Brain microvascular endothelial cell (primary cell): ENCODE measurements at regions not wholly inside any gene's neighbourhood (a gene's known extent, or its start where the extent isn't known, plus 50 kb on each side); places are given as distances from the start of the nearest gene placed in this dataset.

Source experiments
- DNase-seq: peaks from one replicate; pipeline ENCODE4 v3.0.0-alpha.2; 2020
- H3K27ac ChIP-seq: fragments of 250-450 bp; sonication (Bioruptor Pico); 2 replicates; pipeline ENCODE4 v1.5.1; 2020; ENCODE audit warnings: mild to moderate bottlenecking, moderate library complexity
- H3K27me3 ChIP-seq: fragments of 250-450 bp; sonication (Bioruptor Pico); replicated peaks from 2 replicates; pipeline ENCODE4 v1.5.1; 2020; ENCODE audit warnings: mild to moderate bottlenecking
- H3K36me3 ChIP-seq: fragments of 250-450 bp; sonication (Bioruptor Pico); replicated peaks from 2 replicates; pipeline ENCODE4 v1.5.1; 2020; ENCODE audit warnings: mild to moderate bottlenecking
- H3K4me3 ChIP-seq: 2 replicates; pipeline ENCODE4 v1.5.1; 2011; ENCODE audit warnings: low read depth, mild to moderate bottlenecking, control low read depth, low read length, moderate library complexity
- in situ Hi-C: cut with HindIII; loops from 2 replicates; pipeline ENCODE4 v1.10.0; 2017; ENCODE audit warnings: low sequenced_read_pairs, low pct_ligation_motif_present
- TF ChIP-seq, protein P1 (sequence below): IDR thresholded peaks from 2 replicates; pipeline ENCODE4 v1.5.1; 2011; ENCODE audit warnings: low read depth, mild to moderate bottlenecking, moderate library complexity, low read length, control low read depth, inconsistent platforms; ENCODE audit errors: missing control alignments

DNA sequence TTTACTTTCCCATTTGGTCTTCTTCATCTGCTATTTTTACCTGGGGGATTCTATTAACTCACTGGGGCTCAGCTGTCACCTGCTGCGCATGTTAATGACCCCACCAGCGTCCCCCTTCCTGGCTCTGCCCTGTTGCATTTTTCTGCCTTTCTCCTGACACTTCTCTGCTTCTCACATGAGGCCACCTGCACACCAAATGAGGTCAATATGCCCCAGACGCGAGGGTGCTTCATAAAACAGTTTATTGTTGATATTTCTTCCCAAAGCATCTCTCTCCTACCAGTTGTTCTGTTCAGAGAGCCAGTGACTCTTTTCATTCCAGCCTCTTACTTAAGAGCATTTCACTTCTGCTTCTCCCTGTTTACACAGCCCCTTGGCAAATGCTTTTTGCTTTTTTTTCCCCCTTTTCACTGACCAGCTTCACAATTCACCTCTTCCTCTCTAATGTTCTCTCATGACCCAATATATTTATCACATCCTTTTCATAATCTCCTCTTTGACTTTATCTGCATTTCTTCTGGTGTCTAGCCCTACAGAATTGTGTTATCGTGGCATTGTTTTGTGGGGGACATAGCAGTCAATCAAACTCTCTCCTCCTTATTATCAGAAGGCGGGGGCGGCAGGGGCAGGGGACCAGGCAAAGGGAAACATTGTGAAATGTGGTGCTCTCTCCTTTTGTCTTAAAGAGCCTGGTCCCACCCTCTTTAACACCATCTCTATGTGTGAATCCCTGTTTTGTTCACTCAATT lies 545.8 kb upstream of the CITED2 start:
- TF ChIP-seq, protein P1, sequence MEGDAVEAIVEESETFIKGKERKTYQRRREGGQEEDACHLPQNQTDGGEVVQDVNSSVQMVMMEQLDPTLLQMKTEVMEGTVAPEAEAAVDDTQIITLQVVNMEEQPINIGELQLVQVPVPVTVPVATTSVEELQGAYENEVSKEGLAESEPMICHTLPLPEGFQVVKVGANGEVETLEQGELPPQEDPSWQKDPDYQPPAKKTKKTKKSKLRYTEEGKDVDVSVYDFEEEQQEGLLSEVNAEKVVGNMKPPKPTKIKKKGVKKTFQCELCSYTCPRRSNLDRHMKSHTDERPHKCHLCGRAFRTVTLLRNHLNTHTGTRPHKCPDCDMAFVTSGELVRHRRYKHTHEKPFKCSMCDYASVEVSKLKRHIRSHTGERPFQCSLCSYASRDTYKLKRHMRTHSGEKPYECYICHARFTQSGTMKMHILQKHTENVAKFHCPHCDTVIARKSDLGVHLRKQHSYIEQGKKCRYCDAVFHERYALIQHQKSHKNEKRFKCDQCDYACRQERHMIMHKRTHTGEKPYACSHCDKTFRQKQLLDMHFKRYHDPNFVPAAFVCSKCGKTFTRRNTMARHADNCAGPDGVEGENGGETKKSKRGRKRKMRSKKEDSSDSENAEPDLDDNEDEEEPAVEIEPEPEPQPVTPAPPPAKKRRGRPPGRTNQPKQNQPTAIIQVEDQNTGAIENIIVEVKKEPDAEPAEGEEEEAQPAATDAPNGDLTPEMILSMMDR, result no peak
- no peak for DNase-seq
- Histone ChIP-seq H3K36me3 (no peaks in the 10 kb centered on the region), H3K27ac (no peak overlapping the region), H3K4me3 (no peak overlapping the region), H3K27me3 (no peaks in the 10 kb centered on the region)
- in situ Hi-C loops, result no loop called here

DNA sequence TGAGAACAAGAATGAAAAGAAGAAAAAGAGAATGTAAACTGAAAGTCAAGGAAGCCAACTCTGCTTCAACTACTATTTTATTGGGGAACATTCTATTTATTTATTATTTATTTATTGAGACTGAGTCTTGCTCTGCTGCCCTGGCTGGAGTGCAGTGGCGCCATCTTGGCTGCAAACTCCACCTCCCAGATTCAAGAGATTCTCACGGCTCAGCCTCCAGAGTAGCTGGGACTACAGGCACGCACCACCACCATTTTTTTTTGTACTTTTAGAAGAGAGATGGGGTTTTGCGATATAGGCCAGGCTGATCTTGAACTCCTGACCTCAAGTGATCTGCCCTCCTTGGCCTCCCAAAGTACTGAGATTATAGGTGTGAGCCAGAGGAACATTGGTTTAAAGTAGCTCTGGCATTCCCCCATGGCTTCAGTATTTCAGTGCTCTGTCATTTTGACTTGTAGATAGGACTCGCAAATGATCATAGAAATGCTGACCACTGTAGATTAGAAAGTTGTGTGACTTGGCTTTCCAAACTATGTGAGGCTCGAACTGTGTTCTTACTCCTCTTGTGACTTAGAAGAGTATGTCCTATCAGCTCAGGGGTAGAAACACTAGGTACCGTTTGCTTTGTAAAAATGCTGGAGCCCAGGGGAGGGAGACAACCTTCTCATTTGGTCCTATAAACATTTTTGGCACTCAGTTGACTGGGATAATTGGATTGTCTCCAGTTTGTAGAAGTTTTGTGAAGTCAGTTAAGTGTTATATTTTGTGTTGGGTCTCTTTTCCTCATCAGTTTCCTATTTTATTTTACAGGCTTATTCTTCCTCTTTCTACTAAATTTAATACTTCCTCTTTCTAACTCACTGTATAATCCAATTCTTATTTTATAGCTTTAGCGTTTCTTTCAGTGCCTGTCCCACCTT lies 544.9 kb upstream of the CITED2 start:
- in situ Hi-C loops, result no loop called here
- no peak for DNase-seq
- TF ChIP-seq, protein P1, result no peak
- Histone ChIP-seq H3K4me3 (no peak overlapping the region), H3K27ac (no peak overlapping the region), H3K36me3 (no peaks in the 10 kb centered on the region), H3K27me3 (no peaks in the 10 kb centered on the region)

DNA sequence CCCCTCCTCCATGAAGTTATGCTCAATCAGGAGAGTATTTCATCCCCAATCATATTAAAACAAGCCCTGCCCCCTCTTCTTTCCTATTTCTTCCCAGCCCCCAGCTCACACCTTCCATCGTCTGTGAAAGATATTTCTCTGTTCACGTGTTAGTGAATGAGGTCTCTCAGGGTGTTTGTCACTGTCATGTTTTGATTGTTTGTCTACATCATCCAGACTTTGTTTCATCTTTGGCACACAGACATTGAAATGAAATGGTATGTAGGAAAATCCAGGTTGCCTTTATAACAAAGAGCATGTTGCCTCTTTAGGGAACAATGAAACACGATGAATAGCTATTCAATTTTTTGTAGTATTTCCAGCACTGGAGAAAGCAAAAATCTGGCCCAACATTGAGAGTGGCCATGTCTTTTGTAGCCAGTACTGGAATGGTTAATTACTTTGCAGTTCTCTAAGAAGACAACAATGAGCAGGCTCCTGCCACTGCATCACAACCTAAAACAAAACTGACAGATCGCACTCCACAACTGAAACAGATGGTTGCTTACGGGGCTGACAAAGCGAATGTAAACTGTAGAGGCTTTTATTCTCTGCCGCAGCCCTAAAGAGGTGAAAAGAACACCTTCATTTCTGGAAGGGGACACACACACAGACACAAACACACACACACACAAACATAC lies 543.6 kb upstream of the CITED2 start:
- in situ Hi-C loops, result no loop called here
- TF ChIP-seq, protein P1, result no peak
- Histone ChIP-seq H3K27ac (no peak overlapping the region), H3K27me3 (no peaks in the 10 kb centered on the region), H3K36me3 (no peaks in the 10 kb centered on the region), H3K4me3 (no peak overlapping the region)
- no peak for DNase-seq

DNA sequence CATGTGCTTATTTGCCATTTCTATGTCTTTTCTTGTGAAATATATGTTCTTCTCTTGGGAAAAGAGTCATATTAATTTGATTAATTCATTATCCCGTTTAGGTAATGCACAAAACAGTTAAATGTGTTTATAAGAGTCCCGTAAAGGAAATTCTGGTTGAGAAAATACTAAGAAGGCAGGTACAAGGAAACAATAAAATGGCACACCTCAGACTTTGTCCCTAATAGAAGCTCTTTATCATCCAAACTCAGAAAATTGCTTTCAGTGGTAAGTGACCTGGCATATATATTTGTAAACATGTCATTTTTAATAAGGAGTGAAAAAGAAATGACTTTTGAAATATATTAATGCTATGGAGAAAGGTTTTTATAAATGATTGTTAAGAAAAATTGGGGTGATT lies 540.5 kb upstream of the CITED2 start:
- no peak for DNase-seq
- no peak overlapping the region for H3K27ac ChIP-seq
- H3K4me3 ChIP-seq, result no peak overlapping the region
- TF ChIP-seq, protein P1, result no peak
- no peaks in the 10 kb centered on the region for H3K36me3 ChIP-seq
- in situ Hi-C loops, result no loop called here
- no peaks in the 10 kb centered on the region for H3K27me3 ChIP-seq

DNA sequence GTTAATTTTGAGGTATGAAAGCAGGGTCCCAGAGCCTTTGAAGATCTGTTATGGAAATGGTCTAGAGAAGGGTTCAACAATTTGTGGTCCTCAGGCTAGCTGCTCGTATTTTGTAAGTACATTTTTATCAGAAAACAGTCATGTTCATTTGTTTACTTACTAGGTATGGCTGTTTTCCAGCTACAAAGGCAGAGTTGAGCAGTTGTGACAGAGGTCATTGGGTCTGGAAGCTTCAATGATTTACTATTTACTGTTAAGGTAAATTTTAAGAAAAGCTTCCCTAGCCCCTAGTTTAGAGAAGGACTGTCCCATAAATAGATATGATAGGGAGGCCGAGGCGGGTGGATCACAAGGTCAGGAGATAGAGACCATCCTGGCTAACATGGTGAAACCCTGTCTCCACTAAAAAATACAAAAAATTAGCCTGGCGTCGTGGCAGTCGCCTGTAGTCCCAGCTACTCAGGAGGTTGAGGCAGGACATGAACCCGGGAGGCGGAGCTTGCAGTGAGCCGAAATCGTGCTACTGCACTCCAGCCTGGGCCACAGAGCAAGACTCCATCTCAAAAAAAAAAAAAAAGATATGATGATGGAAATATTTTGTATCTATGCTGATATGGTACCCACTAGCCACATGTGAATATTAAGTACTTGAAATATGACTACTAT lies 538.4 kb upstream of the CITED2 start:
- TF ChIP-seq, protein P1, result no peak
- in situ Hi-C loops, result no loop called here
- no peak overlapping the region for H3K27ac ChIP-seq
- H3K36me3 ChIP-seq, result no peaks in the 10 kb centered on the region
- no peaks in the 10 kb centered on the region for H3K27me3 ChIP-seq
- DNase-seq, result no peak
- no peak overlapping the region for H3K4me3 ChIP-seq
